GM18951 (cell line): ENCODE measurements at regions not wholly inside any gene's neighbourhood (a gene's known extent, or its start where the extent isn't known, plus 50 kb on each side); places are given as distances from the start of the nearest gene placed in this dataset.
"Not testable (repeated sequence)": the region's sequence is repeated elsewhere in the genome, so short reads cannot be mapped to it uniquely, and the experiment has no call there.

Experiments
- POLR2A ChIP-seq: IDR thresholded peaks from 4 replicates; pipeline ENCODE4 v1.6.1; 2011; ENCODE audit warnings: mild to moderate bottlenecking; ENCODE audit not compliant: insufficient read length, insufficient read depth; ENCODE audit errors: extremely low read depth
- in situ Hi-C: fragments of 300-500 bp; cut with MboI; formaldehyde crosslinking; loops from one replicate; pipeline ENCODE4 v1.12.0; 2022; ENCODE audit warnings: low sequenced_read_pairs, mixed read lengths, inconsistent platforms; ENCODE audit not compliant: unreplicated experiment

DNA sequence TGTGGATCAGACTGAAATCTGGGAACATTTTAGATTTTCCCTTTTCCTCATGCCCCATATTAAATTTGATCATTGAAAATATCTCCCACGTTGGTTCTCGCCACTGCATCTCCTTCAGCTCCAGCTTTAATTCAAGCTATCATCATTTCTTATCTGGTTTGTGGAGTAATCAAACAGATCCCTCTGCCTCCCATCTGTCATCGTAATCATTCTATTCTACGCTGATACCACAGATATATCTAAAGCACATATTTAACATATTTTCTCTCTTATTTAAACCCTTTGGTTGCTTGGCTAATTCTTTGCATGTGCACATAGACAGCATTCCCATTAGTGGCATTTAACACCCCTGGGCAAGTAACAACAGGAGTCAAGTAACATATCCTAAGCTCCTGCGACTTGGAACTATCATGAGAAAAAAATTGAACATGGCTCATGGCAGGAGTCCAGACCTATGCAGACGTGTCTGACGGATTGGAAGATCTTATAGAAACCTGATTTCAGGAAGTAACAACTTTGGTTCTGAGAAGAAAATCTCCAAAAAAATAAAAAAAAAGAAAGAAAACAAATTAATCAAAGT lies 158.8 kb upstream of the KYNU start:
- in situ Hi-C loops = no loop called here
- TF ChIP-seq POLR2A = no peak

DNA sequence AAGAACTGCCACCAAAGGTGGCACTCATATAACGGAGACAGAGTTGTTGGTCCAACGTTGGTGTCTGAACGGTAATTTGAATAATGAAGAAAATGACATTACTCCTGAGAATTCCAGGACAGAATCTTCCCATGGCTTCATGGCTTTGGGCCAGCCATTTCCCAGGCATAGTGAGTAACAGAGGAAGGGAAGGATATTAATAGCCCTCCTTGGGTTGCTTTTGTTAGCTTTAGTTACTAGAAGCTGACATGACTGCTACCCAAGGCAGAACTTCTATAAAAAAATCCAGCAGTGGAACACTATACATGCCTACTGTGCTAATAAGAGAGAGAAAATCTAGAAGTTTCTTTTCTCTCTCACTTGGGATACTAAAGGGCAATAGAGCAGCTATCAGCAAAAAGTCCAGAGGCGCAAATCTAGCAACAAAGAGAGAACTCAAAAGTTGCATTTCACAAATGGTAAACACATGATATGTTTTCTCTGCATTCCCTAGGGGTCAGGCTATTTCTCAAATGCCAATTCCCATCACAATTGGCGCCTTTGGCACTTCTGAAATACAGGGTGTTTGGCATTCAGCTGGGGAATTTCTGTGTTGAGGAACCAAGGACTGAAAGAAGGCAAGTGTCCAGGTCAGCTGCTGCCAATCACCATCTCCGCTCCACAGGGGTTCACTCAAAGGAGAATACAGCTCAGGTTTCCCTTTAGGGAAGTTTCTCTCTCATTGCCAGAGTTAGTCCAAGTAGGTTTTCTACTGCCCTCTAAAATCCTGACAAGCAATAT lies 160.8 kb upstream of the KYNU start:
- no peak for TF ChIP-seq POLR2A
- in situ Hi-C loops = no loop called here

DNA sequence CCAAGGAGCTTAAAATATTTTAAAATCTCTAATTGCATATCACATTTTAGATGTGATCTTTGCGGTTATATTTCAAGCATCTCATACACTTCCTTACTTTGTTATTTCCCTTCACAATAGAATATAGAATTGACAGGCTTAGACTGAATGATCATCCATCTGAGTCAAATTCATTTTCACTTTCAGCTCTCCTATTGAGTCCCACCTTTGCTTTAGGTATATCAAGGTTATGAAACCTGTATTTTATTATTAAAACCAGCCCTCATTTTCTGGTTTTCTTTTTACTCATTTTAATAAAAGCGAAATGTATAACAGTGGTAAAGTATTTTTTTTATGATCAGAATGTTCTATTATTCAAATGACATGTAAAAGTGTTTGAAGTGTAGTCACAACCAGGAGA lies 162.9 kb upstream of the KYNU start:
- in situ Hi-C loops = no loop called here
- TF ChIP-seq POLR2A = no peak

DNA sequence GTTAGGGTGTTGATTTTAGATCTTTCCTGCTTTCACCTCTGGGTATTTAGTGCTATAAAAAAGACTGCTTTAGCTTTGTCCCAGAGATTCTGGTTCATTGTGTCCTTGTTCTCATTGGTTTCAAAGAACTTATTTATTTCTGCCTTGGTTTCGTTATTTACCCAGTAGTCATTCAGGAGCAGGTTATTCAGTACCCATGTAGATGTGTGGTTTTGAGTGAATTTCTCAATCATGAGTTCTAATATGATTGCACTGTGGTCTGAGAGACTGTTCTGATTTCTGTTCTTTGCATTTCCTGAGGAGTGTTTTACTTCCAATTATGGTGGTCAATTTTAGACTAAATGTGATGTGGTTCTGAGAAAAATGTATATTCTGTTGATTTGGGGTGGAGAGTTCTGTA lies 167.1 kb upstream of the KYNU start:
- in situ Hi-C loops = no loop called here
- no peak for TF ChIP-seq POLR2A

DNA sequence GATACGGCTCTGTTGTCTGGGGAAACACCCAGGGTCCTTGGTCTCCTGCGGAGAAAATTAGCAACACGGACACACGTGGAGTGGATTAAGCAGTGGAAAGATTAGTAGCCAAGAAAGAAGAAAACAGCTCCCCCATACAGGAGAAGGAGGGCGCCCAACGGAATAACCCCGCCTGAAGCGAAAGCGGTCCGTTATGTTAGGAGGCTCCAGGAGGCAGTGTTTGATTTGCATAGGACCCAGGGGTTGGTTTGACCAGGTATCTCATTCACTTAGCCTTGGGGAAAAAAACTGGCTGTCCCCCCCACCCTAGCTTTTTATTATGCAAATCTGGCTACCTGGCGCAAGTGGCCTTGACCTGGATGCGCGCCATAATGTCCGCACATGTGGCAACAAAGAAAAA lies 170.1 kb upstream of the KYNU start:
- no peak for TF ChIP-seq POLR2A
- in situ Hi-C loops = no loop called here

DNA sequence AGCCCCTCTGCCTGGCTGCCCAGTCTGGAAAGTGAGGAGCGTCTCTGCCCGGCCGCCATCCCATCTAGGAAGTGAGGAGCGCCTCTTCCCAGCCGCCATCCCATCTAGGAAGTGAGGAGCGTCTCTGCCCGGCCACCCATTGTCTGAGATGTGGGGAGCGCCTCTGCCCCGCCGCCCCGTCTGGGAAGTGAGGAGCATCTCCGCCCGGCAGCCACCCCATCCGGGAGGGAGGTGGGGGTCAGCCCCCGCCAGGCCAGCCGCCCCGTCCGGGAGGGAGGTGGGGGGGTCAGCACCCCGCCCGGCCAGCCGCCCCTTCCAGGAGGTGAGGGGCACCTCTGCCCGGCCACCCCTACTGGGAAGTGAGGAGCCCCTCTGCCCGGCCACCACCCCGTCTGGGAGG lies 175.1 kb upstream of the KYNU start:
- in situ Hi-C loops = not testable (repeated sequence)

DNA sequence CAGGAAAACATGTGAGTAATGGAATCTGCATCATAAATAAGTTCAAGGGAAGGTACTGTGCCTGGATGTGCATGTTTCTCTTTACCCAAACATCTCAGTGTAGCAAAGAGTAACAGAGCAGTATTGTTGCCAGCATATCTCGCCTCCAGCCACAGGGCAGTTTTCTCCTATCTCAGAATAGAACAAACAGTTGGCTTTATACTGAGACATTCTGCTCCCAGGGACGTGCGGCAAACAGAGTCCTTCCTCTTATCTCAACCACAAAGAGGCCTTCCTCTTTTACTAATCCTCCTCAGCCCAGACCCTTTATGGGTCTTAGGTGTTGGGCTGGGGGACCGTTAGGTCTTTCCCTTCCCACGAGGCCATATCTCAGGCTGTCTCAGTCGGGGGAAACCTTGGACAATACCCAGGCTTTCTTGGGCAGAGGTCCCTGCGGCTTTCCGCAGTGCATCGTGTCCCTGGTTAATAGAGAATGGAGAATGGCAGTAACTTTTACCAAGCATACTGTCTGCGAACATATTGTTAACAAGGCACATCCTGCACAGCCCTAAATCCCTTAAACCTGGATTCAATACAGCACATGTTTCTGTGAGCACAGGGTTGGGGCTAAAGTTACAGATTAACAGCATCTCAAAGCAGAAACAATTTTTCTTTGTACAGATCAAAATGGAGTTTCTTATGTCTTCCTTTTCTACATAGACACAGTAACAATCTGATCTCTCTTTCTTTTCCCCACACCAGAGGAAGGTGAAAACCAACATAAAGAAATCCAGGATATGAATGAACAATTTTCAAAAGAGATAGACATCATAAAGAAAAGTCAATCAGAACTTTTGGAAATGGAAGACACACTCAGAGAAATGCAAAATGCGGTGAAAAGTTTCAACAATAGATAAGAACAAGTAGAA lies 181.9 kb upstream of the KYNU start:
- in situ Hi-C loops = loop anchor here (25.0 kb wide), 1 partner anchor 292 kb away; no protein-coding TSS in a partner anchor

DNA sequence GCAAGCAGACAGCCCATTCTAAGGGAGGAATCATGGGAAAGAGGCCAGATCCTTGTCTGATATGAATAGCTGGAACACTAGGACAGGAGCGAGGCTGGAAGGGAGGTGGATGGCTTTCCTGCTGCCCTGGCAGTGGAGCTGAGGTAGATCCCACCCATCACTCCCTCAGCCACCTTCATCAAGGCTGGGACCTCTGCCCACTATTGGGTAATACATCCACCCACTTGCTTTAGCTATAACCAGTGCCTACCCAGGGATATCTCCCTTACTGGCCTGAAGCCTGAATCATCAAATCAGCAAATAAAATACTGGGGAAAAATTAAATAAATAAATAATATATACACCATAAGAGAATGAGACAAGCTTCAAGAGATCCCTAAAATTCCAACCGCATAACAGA lies 183.2 kb upstream of the KYNU start:
- TF ChIP-seq POLR2A = no peak
- in situ Hi-C loops = loop anchor here (25.0 kb wide), 1 partner anchor 293 kb away; no protein-coding TSS in a partner anchor

DNA sequence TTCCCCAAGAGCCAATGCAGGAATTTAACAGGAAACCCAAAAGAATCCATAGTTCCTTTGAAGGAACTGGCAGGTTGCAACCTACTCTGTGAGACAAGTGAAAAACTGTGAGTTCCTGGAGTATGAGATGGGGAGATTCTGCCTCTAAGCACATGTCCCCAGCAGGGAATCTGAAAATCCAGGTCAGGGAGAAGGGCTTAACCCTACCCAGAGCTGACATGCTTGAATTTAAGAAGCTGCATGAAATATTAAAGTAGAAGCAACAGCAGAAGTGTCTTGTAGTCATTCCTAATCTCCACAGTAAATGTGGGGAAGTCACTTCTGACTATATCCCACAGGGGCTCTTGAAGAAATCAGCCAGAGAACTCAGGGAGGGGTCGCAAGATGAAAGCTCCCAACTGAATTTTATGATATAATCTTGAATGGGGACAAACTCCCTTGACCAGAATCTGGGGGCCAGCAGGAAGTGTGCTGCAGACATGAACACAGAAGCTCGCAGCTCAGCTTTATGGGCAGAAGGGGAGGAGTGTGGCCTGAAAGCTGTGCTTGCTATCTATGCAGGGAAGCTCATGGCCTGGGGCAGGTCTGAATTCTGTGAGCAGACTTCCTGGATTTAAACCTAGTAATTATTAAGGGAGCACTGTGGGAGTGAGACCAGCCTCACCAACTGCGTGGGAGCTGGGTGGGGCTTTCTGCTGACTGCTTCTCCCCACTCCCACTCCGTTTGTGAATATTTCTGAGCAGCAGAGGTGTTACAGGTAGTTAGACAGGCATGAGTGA lies 184.1 kb upstream of the KYNU start:
- in situ Hi-C loops = loop anchor here (25.0 kb wide), 1 partner anchor 294 kb away; no protein-coding TSS in a partner anchor
- no peak for TF ChIP-seq POLR2A

DNA sequence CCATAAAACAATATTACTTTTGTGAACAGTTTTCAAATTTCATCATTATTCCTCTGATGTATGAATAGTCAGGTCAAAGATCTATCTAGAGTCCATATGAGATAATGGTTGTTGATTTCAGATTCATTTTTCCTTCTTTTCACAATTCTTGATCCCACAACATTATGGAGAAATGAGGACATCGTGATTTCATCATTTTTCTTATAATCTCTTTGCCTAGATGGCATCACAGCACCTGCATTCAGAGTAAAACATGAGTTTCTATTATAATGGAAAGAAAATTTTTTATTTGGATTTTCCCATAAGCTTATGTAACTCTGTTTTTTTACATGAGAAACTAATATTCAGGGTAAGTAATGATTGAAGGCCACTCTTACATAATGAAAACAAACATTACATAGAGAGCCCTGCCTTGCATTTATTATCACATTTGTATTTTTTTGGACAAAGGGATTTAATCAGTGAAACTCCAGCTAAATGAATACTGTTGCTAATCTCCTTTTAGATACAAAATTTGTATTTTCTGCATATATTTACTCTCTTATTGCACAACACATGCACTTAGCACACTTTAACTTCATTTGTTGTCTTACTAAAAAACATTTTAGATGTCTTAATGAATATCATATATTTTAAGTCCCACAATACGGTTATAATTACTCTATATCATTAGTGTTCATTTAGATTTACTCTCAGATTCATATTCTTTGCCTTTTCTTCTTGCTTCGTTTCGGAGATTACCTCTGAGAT lies 188.4 kb upstream of the KYNU start:
- in situ Hi-C loops = loop anchor here (25.0 kb wide), 1 partner anchor 298 kb away; no protein-coding TSS in a partner anchor
- TF ChIP-seq POLR2A = no peak

DNA sequence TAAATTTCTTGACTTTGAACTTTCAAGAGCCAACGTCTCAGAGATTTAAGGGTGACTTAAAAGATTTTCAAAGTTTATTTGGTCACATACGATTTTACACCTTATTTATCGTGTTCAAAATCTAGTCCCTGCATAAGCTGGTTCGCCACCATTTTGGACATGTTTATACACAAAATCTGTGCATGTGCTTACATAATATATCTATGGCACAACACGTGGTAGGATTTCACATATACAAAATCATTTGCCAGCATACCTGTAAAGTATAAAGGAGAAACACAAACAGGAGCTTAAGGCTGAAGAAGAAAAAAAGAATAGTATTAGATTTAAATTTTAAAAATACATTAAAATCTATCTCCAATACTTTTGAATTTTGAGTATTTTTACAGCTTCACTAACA lies 190.0 kb upstream of the KYNU start:
- no peak for TF ChIP-seq POLR2A
- in situ Hi-C loops = loop anchor here (25.0 kb wide), 1 partner anchor 300 kb away; no protein-coding TSS in a partner anchor

DNA sequence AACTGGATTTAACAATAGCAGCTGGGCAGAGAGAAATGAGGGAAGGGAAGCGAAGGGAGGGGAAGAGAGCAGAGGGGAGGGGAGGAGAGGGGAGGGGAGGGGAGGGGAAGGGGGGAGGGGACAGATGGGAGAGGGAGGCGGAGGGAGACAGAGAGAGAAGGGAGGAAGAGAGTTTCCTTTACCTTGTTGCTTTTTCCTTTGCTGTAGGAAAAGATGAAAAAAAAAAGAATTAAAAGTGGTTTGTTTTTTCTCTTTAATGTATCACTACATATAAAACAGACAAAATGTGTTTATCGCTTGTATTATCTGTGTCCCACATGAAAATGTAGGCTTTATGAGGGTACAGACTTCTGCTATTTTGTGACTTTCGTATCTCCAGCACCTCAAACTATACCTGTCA lies 190.4 kb upstream of the KYNU start:
- no peak for TF ChIP-seq POLR2A
- in situ Hi-C loops = loop anchor here (25.0 kb wide), 1 partner anchor 300 kb away; no protein-coding TSS in a partner anchor
